Hepatocyte (in vitro differentiated cells): ENCODE measurements at regions not wholly inside any gene's neighbourhood (a gene's known extent, or its start where the extent isn't known, plus 50 kb on each side); places are given as distances from the start of the nearest gene placed in this dataset.

Experiments used
- EZH2 ChIP-seq: fragments of 200-600 bp; sonication (generic); IDR thresholded peaks from 2 replicates; pipeline ENCODE4 v1.6.1; 2016; ENCODE audit warnings: antibody characterized with exemption, mild to moderate bottlenecking, borderline replicate concordance
- EZH2phosphoT487 ChIP-seq: fragments of 200-600 bp; sonication (generic); IDR thresholded peaks from one replicate; pipeline ENCODE4 v1.6.1; 2018; ENCODE audit warnings: antibody characterized with exemption, mild to moderate bottlenecking, low read depth, moderate library complexity; ENCODE audit not compliant: unreplicated experiment, severe bottlenecking
- TF ChIP-seq, protein P1 (sequence below): fragments of 200-600 bp; sonication (generic); IDR thresholded peaks from 2 replicates; pipeline ENCODE4 v1.5.1; 2016; ENCODE audit warnings: antibody characterized with exemption, mild to moderate bottlenecking; ENCODE audit not compliant: poor library complexity

DNA sequence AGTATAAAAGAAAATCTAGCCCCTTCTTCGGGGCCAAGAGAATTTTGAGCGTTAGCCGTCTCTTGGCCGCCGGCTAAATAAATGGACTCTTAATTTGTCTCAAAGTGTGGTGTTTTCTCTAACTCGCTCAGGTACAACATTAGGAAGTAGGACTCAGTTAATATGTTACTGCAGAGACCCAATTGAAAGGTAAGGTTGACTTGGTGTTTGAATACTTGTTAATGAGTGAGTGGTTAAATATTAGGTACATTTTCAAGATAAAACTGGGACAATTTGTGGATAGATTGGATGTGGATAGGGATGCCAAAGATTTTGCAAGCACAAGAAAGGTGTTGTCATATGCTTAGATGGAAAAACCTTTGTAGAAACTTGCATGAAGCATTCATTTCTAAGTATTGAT lies 1177.3 kb upstream of the CDH18 start:
- TF ChIP-seq, protein P1, sequence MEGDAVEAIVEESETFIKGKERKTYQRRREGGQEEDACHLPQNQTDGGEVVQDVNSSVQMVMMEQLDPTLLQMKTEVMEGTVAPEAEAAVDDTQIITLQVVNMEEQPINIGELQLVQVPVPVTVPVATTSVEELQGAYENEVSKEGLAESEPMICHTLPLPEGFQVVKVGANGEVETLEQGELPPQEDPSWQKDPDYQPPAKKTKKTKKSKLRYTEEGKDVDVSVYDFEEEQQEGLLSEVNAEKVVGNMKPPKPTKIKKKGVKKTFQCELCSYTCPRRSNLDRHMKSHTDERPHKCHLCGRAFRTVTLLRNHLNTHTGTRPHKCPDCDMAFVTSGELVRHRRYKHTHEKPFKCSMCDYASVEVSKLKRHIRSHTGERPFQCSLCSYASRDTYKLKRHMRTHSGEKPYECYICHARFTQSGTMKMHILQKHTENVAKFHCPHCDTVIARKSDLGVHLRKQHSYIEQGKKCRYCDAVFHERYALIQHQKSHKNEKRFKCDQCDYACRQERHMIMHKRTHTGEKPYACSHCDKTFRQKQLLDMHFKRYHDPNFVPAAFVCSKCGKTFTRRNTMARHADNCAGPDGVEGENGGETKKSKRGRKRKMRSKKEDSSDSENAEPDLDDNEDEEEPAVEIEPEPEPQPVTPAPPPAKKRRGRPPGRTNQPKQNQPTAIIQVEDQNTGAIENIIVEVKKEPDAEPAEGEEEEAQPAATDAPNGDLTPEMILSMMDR, result no peak
- TF ChIP-seq EZH2phosphoT487 (no peak), EZH2 (no peak)
